ENCODE measurements at regions not wholly inside any gene's neighbourhood (a gene's known extent, or its start where the extent isn't known, plus 50 kb on each side); places are given as distances from the start of the nearest gene placed in this dataset.

GRCh38 chr1:55685560-55685959, 470.4 kb upstream of the USP24 start:
- H3K27ac ChIP-seq: no peak overlapping the region
- no peak for TF ChIP-seq ZFX (IDR thresholded peaks at IDR 0.05; ENCODE audit: borderline replicate concordance)
- no peak for TF ChIP-seq CTCF (IDR thresholded peaks at IDR 0.05)

GRCh38 chr1:55684131-55684650, 469.0 kb upstream of the USP24 start:
- H3K27ac ChIP-seq: no peak overlapping the region
- no peak for TF ChIP-seq ZFX (IDR thresholded peaks at IDR 0.05; ENCODE audit: borderline replicate concordance)
- TF ChIP-seq CTCF (IDR thresholded peaks at IDR 0.05): no peak

- TF ChIP-seq ZFX (IDR thresholded peaks at IDR 0.05; ENCODE audit: borderline replicate concordance) (no peak), CTCF (IDR thresholded peaks at IDR 0.05) (no peak)
These were observed 467.0 kb upstream of the USP24 start for GRCh38 chr1:55682198-55682597.

GRCh38 chr1:55679971-55680370, 464.8 kb upstream of the USP24 start:
- H3K27ac ChIP-seq: no peak overlapping the region
- TF ChIP-seq CTCF (IDR thresholded peaks at IDR 0.05): no peak
- TF ChIP-seq ZFX (IDR thresholded peaks at IDR 0.05; ENCODE audit: borderline replicate concordance): no peak

More at GRCh38 chr1:55682198-55682597, 467.0 kb upstream of the USP24 start:
- H3K27ac ChIP-seq: no peak overlapping the region

GRCh38 chr1:55673416-55673815, 458.3 kb upstream of the USP24 start:
- TF ChIP-seq CTCF (IDR thresholded peaks at IDR 0.05) (no peak), ZFX (IDR thresholded peaks at IDR 0.05; ENCODE audit: borderline replicate concordance) (no peak)
- no peak overlapping the region for H3K27ac ChIP-seq

GRCh38 chr1:55670331-55671082, 455.3 kb upstream of the USP24 start:
- H3K27ac ChIP-seq: no peak overlapping the region
- no peak for TF ChIP-seq CTCF (IDR thresholded peaks at IDR 0.05)
- TF ChIP-seq ZFX (IDR thresholded peaks at IDR 0.05; ENCODE audit: borderline replicate concordance): no peak

- TF ChIP-seq ZFX (IDR thresholded peaks at IDR 0.05; ENCODE audit: borderline replicate concordance) (no peak), CTCF (IDR thresholded peaks at IDR 0.05) (no peak)
- no peak overlapping the region for H3K27ac ChIP-seq
These were observed 454.1 kb upstream of the USP24 start for GRCh38 chr1:55669293-55669692.

Data from 22Rv1 (cell line).